ENCODE measurements at regions not wholly inside any gene's neighbourhood (a gene's known extent, or its start where the extent isn't known, plus 50 kb on each side); places are given as distances from the start of the nearest gene placed in this dataset.

GRCh38 chr12:28868414-28868813 is 280.7 kb upstream of the FAR2 start:
- ChIA-PET RAD21 (ENCODE audit: unreplicated experiment) (no interaction called here), CTCF (no interaction called here), SMC1A (ENCODE audit: uncharacterized antibody, unreplicated experiment) (no interaction called here), POLR2A (no interaction called here)
- in situ Hi-C loops (cut with MboI) (no loop called here), intact Hi-C loops (cut with micrococcal nuclease; ENCODE audit: unreplicated experiment) (loop anchor here (10.0 kb wide), 1 partner anchor 1114 kb away; no protein-coding TSS in a partner anchor)
- FAIRE-seq: no peak
- TF ChIP-seq HDAC2 (IDR thresholded peaks at IDR 0.05): no peak
- TF ChIP-seq CEBPB (IDR thresholded peaks at IDR 0.05; ENCODE audit: borderline replicate concordance in 1 of 2, low read depth in 2 of 2, low read length in 2 of 2): no peak
- TF ChIP-seq WRNIP1 (IDR thresholded peaks at IDR 0.05; ENCODE audit: borderline replicate concordance, low read depth, low read length): no peak
- TF ChIP-seq CHD1 (IDR thresholded peaks at IDR 0.05; ENCODE audit: low read depth, low read length): no peak
- no peak for TF ChIP-seq KAT2A (conservative IDR thresholded peaks at IDR 0.05; ENCODE audit: control insufficient read depth, low read depth, low read length)
- TF ChIP-seq RUNX3 (IDR thresholded peaks at IDR 0.05; ENCODE audit: low read length): no peak
- no peak for TF ChIP-seq CREM (IDR thresholded peaks at IDR 0.05; ENCODE audit: low read depth)
- TF ChIP-seq PKNOX1 (IDR thresholded peaks at IDR 0.05): no peak
- no peak for TF ChIP-seq MTA3 (IDR thresholded peaks at IDR 0.05; ENCODE audit: borderline replicate concordance, low read length)
- TF ChIP-seq MAX (IDR thresholded peaks at IDR 0.05; ENCODE audit: low read depth, low read length): no peak
- TF ChIP-seq CBFB (IDR thresholded peaks at IDR 0.05; ENCODE audit: low read depth): no peak
- TF ChIP-seq RFX5 (IDR thresholded peaks at IDR 0.05; ENCODE audit: low read depth, low read length): no peak
- TF ChIP-seq CREB1 (IDR thresholded peaks at IDR 0.05; ENCODE audit: low read depth): no peak
- H4K20me1 ChIP-seq (ENCODE audit: control insufficient read depth, insufficient read depth): no peaks in the 10 kb centered on the region
- H3K4me2 ChIP-seq (ENCODE audit: control insufficient read depth, insufficient read depth): no peak overlapping the region
- no peaks in the 10 kb centered on the region for H3K36me3 ChIP-seq (ENCODE audit: control insufficient read depth in 2 of 2, insufficient read depth in 2 of 2, low read length in 1 of 2)
- no peak overlapping the region for H3K27ac ChIP-seq (ENCODE audit: control insufficient read depth, insufficient read depth)
- no peak for DNase-seq (ENCODE audit: low read depth, low spot score)
- no TSS peak for BruUV-seq (replicated peaks)
- no peak overlapping the region for H3K4me3 ChIP-seq
- H3K27me3 ChIP-seq (replicated peaks in 1 of 2; ENCODE audit: control insufficient read depth in 2 of 2, insufficient read depth in 2 of 2, low read length in 1 of 2): no peaks in the 10 kb centered on the region
- H2AFZ ChIP-seq (ENCODE audit: control insufficient read depth, low read depth, low read length): no peak overlapping the region
- H3K9ac ChIP-seq (ENCODE audit: control insufficient read depth, insufficient read depth, low read length): no peak overlapping the region
- H3K4me1 ChIP-seq (ENCODE audit: control insufficient read depth, insufficient read depth, low read length): no peaks in the 10 kb centered on the region
- 45% methylated on average over 5 of the region's 5 CpGs for WGBS (ENCODE audit: insufficient coverage, insufficient replicate concordance, low lambda C conversion rate, missing lambda C conversion rate)
- no peak for ATAC-seq
- no peaks in the 10 kb centered on the region for H3K9me3 ChIP-seq (replicated peaks; ENCODE audit: control insufficient read depth, insufficient read depth, low read length)
- H3K79me2 ChIP-seq (ENCODE audit: control insufficient read depth, insufficient read depth, low read length): no peaks in the 10 kb centered on the region
